GM21447 (cell line): ENCODE measurements at regions not wholly inside any gene's neighbourhood (a gene's known extent, or its start where the extent isn't known, plus 50 kb on each side); places are given as distances from the start of the nearest gene placed in this dataset.

Experiments used
- ATAC-seq: cut with Tn5 transposase; IDR thresholded peaks from one replicate; pipeline ENCODE4 v1.9.1; 2021; ENCODE audit not compliant: unreplicated experiment

DNA sequence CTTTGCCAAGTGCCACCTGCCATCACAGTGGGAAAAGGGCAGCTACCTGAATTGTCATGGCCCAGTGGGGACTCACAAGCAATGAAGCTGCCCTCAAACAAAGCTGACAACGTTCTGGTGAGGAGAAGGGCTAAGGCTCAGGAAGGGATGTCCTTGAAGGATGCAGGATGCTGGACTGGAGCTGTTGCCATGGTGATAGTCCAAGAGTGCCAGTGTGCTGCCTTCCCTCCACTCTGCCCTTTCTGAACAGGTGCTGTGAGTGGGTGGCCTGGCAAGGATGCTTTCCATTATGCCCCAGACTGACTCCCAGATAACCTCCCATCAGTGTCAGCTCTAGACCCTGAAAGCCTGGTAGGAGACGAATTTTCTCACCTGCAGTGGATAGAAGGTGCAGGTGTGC is 137.8 kb upstream of the GYPC start:
- ATAC-seq, result no peak

- no peak for ATAC-seq
These were observed 128.0 kb upstream of the GYPC start for GRCh38 chr2:126527836-126528490.

DNA sequence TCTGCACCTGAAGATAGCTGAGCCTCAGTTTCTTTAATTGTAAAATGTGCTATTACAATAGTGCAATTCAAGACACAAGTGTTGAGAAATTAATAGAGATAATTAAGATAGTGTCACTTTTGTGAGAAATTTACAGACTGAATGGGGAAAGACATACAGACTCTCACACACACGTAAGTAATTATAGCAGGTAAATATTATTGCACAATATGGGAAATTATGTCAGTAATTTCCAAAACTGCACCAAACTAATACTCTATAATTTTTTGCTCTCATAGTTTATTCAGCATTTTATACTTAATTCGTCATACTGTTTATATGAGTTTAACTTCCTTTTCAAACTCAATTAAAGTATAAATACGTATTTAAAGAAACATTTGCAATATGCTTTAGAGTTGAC is 124.9 kb upstream of the GYPC start:
- ATAC-seq, result no peak

DNA sequence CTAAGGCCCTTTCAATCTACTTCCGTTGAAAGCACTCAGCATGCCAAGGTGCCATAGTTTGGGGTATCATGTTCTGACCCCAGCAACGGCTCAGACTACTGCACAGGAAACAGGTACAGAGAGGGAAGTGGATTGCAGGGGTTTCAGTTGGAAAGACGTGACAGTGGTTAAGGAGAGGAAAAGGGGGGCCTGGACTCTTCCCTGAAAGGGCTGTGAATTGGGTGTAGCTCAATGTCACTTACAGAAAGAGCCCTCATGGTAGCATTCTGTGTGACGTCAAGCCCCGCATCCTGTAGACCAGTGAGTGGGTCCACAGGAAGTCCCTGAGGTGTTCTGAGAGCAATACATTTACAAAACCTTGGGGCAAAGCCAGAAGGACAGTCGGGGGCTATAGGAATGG is 121.5 kb upstream of the GYPC start:
- ATAC-seq, result no peak

GRCh38 chr2:126535408-126535807 is 120.5 kb upstream of the GYPC start:
- no peak for ATAC-seq

GRCh38 chr2:126536605-126537200 is 119.3 kb upstream of the GYPC start:
- no peak for ATAC-seq

DNA sequence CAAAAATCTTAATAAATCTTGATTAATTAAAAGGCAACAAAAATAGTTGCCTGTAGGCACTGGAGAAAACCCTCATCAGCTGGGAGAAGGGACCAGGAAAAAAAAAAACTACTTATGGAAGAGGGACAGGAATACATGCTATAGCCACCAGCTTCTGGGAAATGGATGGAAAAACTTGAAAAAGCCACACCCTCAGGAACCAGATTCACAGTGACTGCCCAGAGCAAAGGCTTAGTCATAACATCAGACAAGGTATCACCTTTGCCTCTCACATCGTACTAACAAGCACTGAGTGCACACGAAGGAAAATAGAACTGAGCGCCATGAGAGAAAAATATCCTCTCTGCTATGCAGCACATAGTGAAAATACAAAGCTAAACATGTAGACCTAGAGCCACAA is 116.9 kb upstream of the GYPC start:
- ATAC-seq, result no peak

GRCh38 chr2:126542247-126542646 is 113.7 kb upstream of the GYPC start:
- no peak for ATAC-seq

DNA sequence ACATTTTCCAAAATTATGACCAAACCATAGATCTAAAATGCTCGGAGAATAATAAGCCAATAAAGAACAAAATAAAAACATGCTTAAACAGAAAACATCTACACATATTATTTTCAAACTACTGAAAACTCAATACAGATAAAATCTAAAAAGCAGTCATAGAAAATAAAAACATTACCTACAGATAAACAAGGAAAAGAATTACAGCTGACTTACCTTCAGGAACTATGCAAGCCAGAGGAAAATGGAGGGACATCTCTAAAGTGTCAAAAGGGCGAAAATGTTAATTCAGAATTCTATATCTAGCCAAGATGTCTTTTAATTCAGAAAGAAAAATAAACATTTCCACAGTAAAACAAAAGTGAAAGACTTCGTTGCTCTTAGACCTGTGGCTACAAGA is 112.9 kb upstream of the GYPC start:
- no peak for ATAC-seq

GRCh38 chr2:126558029-126558428 is 97.9 kb upstream of the GYPC start:
- no peak for ATAC-seq

DNA sequence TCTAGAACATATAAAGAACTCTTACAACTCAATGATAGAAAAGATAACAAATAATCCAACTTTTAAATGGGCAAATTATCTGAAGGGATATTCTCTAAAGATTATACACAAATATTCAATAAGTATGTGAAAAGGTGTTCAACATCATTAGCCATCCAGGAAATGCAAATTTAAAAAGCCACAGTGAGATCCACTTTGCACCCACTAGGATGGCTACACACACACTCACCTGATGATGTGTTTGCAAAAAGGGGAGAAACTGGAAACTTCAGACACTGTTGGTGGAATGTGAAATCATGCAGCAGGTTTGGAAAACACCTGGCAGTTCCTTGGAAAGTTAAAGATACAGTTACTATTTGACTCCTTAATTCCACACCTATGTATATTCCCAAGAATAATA is 87.2 kb upstream of the GYPC start:
- no peak for ATAC-seq

DNA sequence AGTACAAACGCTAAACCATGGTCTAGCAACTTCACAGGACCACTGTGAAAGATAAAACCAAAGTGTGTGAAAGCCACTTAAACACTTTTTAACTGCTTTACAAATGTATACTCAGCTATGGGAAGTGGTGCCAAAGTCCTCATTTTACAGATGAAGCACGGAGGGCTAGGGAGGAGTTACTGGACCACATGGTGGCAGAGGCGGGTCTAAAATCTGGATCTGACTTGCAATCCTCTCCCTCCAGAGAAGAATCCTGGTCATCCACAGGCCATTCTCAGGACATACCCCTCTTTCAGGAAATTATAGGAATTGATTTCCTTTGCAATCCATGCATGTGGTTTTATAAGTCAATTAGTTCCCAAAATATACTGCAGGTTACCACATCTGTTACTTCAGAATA is 84.6 kb upstream of the GYPC start:
- ATAC-seq, result no peak

DNA sequence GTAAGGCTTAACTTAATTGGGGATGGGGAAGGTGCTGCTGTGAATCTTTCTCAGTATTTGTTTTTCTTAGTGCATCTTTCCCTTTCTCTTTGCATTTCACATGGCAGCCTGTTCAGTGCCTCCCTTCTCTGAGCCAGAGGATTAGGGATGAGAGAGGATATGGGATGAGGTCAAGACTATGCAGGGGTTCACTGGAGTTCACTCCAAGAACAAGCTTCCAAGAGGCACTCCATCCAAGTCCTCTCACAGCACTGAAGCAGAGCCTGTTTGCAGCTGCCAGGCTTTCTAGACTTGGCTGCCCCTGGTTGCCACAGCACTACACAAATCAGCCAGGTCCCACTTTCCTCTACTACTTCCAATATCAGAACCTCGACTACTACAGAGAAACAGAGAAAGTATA is 80.3 kb upstream of the GYPC start:
- ATAC-seq, result no peak

GRCh38 chr2:126579868-126580267 is 76.1 kb upstream of the GYPC start:
- ATAC-seq, result no peak

DNA sequence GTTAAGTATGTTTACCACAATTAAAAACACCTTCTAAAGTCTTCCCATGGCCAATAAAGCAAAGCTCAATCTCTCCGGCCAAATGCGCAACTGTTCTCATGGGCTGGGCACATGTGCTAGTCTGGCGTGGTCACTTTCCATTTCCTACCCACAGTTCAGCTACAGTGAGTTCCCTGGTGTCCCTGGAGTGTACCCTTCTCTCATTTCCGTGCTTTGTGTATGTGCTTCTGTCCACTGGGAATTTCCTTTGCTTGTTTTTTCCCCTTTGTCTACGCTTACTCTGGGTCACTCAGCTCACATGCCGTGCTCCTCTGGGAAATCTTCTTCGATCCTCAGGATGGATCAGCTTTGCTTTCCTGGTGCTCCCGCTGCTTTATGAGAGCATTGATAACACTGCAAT is 69.6 kb upstream of the GYPC start:
- ATAC-seq, result no peak

DNA sequence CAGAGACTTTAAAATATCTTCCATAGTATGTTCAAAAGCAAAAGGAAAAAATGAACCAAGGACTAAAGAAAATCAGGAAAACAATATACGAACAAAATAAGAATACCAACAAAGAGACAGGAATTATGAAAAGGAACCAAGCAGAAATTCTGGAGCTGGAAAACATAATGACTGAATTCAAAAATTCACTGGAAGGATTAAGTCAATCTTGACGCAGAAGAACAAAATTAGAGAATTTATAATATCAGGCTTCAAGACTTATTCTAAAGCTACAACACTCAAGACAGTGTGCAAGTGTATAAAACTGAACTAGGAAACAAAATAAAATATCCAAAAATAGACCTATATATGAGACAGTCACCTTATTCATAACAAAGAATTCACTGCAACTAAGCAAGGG is 56.9 kb upstream of the GYPC start:
- ATAC-seq, result no peak

DNA sequence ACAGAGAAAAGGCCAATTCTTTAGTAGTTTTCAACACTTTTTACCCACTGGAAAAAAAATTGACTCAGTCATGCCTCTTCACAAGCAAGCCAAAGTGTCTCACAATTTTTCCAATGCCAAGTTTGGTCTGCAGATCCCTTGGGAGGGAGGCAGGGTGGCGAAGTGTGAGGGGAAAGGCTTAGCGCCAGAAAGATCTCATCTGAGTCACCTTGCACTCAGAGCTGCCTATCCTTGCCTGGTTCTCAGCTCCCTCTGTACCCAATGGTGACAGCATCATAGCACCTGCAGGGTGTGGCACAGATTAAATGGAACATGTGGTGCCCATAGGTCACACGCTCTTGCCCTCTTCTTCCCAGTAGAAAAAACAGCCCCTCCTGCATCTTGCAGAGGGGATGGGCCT is 55.2 kb upstream of the GYPC start:
- ATAC-seq, result no peak

- no peak for ATAC-seq
These were observed 53.6 kb upstream of the GYPC start for GRCh38 chr2:126602334-126602733.
